GM12874 (cell line): ENCODE measurements at regions not wholly inside any gene's neighbourhood (a gene's known extent, or its start where the extent isn't known, plus 50 kb on each side); places are given as distances from the start of the nearest gene placed in this dataset.

ENCODE experiments used
- CTCF ChIP-seq: IDR thresholded peaks from 2 replicates; pipeline ENCODE4 v1.5.1; 2011; ENCODE audit warnings: low read depth, mild to moderate bottlenecking, control low read depth, low read length, moderate library complexity; ENCODE audit not compliant: insufficient read depth

DNA sequence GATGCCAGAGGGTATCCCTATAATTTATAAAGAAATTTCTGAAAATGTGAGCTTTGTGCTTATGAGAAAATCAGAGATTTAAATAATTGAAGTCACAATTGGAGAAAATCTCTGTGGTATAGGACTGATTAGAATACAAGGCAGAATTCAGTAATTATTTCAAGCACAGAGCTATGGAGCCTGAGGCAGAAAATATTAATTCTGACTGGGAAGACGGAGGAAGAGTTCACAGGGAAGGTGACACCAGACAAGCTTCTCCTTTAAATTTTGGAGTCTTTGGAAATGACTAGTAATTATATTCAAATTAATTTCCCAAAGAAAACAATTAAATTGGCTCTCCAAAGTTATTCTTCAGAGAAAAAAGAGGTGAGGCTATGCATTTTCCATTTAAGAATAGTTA, 121.5 kb downstream of the CHRM3 start:
- TF ChIP-seq CTCF = no peak

- no peak for TF ChIP-seq CTCF
These were observed 125.5 kb downstream of the CHRM3 start for GRCh38 chr1:239511875-239512274.

GRCh38 chr1:239516579-239516978, 130.2 kb downstream of the CHRM3 start:
- no peak for TF ChIP-seq CTCF

GRCh38 chr1:239526391-239526790, 140.0 kb downstream of the CHRM3 start:
- TF ChIP-seq CTCF = no peak

DNA sequence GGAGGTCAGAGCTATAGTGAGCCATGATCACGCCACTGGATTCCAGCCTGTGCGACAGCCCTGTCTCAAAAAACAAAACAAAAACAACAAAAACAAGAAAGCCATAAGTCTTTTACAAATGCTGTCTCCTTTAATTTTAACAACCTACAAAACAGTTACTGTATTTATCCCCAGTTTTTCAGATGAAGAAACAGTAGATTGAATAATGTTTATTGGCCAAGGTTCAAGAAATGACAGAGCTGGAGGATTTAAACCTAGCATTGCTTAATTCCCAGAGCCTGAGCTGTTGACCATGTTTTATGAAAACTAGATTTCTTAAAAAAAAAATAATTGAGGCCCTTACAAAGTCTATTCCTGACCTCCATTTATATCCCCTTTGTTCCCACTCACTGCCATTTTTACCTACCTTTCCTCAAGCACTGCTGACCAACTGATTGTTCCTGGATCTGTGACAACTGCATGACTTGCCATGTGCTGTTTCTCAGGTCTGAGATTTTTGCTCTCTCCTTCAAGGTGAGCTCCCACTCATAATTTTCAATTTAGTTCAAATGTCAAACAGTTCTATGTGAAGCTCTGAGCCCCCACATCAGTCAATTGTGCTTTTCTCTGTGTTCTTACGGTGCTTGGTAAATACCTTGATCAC, 140.8 kb downstream of the CHRM3 start:
- no peak for TF ChIP-seq CTCF

DNA sequence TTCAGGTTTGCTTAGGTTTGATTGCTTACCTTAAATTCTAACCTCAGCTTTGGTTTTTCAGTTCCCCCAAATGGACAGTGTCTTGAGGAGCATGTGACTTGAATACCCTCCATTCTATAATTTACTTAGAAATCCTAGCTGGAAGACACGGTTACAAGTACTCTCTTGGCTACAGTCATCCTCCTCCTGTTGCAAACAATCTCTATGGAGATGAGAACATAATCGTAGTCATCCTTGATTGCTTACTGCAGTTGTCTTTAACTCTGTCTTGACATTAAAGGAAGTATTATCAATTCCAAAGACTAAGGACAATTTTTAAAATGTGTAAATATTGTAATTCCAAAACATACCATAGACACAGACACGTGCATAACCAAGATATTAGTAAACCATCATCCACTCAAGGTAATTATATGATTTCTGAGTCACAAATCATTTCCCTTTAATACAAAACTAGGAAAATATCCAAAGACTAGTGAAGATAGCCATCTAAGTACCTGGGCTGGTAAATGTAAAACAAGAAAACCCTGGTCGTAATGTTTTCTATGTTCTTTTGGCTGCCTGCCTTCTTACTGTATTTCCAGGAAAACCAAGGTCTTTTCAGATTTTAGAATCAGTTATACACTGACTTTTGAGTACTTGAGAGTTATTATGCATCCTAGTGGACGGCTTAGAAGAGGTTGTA, 149.9 kb downstream of the CHRM3 start:
- no peak for TF ChIP-seq CTCF

DNA sequence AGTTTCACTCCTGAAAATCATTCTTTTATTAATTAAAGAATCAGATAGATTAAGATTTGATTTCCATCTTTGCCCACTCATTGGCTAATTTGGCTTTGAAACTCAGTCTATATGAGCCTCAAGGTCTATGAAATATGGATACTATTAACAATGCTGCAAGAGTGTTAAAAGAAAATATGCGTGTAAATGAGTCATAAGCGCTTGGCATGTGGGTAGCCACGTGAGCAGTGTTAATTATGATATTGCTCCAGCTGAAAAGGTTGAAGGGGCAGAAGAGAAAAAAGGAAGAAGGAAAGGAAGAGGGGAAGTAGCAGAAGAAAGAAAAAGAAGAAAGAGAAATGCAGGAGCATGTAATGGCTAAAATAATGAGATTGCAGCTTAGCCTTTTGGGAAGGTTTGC, 151.4 kb downstream of the CHRM3 start:
- no peak for TF ChIP-seq CTCF
